ENCODE measurements at regions not wholly inside any gene's neighbourhood (a gene's known extent, or its start where the extent isn't known, plus 50 kb on each side); places are given as distances from the start of the nearest gene placed in this dataset.

DNA sequence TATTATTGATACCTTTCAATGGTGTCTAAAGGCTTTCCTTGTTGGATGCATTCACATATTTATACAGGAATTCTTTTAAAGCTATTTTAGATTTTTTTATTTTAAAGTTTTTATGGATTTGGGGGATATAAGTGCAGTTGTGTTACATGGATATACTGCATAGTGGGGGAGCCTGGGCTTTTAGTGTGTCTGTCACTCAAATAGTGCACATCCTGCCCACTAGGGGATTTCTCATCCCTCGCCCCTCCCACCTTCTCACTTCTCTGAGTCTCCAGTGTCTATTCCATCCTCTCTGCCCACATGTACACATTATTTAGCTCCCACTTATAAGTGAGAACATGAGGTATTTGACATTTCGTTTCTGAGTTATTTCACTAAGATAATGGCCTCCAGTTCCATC is 154.0 kb upstream of the MKI67 start:
- TF ChIP-seq CTCF (conservative IDR thresholded peaks at IDR 0.05; ENCODE audit: low read depth, low read length) (no peak), EZH2phosphoT487 (IDR thresholded peaks at IDR 0.05; ENCODE audit: borderline replicate concordance, low read length) (no peak), EZH2 (IDR thresholded peaks at IDR 0.05; ENCODE audit: low read length, unreplicated experiment) (no peak)

All from PC-3 (cell line).